Mammary epithelial cell (primary cell): ENCODE measurements at regions not wholly inside any gene's neighbourhood (a gene's known extent, or its start where the extent isn't known, plus 50 kb on each side); places are given as distances from the start of the nearest gene placed in this dataset.

Experiments used
- EZH2 ChIP-seq: IDR thresholded peaks from 2 replicates; pipeline ENCODE4 v1.6.1; 2012; ENCODE audit warnings: low read length, inconsistent platforms, borderline replicate concordance
- TF ChIP-seq, protein P1 (sequence below), 2 donors: IDR thresholded peaks in 1 of 2; conservative IDR thresholded peaks in 1 of 2; 2 replicates each; pipeline ENCODE4 v1.5.1; 2011 to 2012; ENCODE audit warnings: inconsistent platforms in 2 of 2, low read length in 2 of 2, mild to moderate bottlenecking in 2 of 2, control low read depth in 1 of 2, low read depth in 1 of 2; ENCODE audit not compliant: insufficient read depth in 1 of 2; ENCODE audit errors: extremely low read depth in 1 of 2

DNA sequence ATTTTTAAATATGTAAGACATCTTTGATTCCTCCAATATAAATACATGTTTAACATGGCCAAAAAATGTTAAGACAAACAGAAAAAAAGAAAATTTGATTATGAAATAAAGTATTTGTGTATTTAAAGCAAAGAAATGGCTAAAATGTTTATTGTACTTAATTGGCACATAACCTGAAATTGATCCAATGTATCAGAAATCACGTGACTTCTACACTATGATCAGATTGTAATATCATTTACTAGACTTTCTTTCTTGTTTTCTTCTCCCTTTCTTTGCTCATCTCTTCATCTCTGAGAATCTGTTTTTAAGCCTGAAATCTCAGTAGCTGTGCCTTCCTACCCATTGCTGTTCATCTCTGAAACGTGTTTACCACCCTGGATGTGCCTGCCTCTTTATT, 420.3 kb downstream of the RSL24D1 start:
- TF ChIP-seq, protein P1, sequence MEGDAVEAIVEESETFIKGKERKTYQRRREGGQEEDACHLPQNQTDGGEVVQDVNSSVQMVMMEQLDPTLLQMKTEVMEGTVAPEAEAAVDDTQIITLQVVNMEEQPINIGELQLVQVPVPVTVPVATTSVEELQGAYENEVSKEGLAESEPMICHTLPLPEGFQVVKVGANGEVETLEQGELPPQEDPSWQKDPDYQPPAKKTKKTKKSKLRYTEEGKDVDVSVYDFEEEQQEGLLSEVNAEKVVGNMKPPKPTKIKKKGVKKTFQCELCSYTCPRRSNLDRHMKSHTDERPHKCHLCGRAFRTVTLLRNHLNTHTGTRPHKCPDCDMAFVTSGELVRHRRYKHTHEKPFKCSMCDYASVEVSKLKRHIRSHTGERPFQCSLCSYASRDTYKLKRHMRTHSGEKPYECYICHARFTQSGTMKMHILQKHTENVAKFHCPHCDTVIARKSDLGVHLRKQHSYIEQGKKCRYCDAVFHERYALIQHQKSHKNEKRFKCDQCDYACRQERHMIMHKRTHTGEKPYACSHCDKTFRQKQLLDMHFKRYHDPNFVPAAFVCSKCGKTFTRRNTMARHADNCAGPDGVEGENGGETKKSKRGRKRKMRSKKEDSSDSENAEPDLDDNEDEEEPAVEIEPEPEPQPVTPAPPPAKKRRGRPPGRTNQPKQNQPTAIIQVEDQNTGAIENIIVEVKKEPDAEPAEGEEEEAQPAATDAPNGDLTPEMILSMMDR (conservative IDR thresholded peaks at IDR 0.05 in 1 of 2, IDR thresholded peaks at IDR 0.05 in 1 of 2; ENCODE audit: extremely low read depth in 1 of 2, insufficient read depth in 1 of 2, low read depth in 1 of 2, low read length in 2 of 2): no peak
- TF ChIP-seq EZH2: no peak
